DOHH2 (cell line): ENCODE measurements at regions not wholly inside any gene's neighbourhood (a gene's known extent, or its start where the extent isn't known, plus 50 kb on each side); places are given as distances from the start of the nearest gene placed in this dataset.

ENCODE experiments used
- H3F3A ChIP-seq: fragments of 200-600 bp; sonication (generic), shearing (Covaris generic); 2 replicates; pipeline ENCODE4 v1.6.0; 2016; ENCODE audit warnings: antibody characterized with exemption, mild to moderate bottlenecking; ENCODE audit not compliant: control insufficient read depth, insufficient read depth
- H3K27ac ChIP-seq: fragments of 200-600 bp; sonication (generic); 2 replicates; pipeline ENCODE4 v1.5.1; 2014; ENCODE audit warnings: low read depth, mild to moderate bottlenecking, low read length, moderate library complexity
- H3K27me3 ChIP-seq: fragments of 200-600 bp; sonication (generic); 2 replicates; pipeline ENCODE4 v1.6.1; 2014; ENCODE audit warnings: mild to moderate bottlenecking, low read length, mixed read lengths; ENCODE audit not compliant: control insufficient read depth
- H3K36me3 ChIP-seq: fragments of 200-600 bp; sonication (generic); 2 replicates; pipeline ENCODE4 v1.6.1; 2014; ENCODE audit warnings: mild to moderate bottlenecking, low read length, moderate library complexity, mixed read lengths; ENCODE audit not compliant: control insufficient read depth
- H3K4me1 ChIP-seq: fragments of 200-600 bp; sonication (generic); 2 replicates; pipeline ENCODE4 v1.6.1; 2014; ENCODE audit warnings: mild to moderate bottlenecking, low read length, mixed read lengths; ENCODE audit not compliant: control insufficient read depth
- H3K4me2 ChIP-seq: fragments of 200-600 bp; sonication (generic); 2 replicates; pipeline ENCODE4 v1.6.0; 2014; ENCODE audit warnings: mild to moderate bottlenecking, low read length, moderate library complexity
- H3K4me3 ChIP-seq: fragments of 200-600 bp; sonication (generic); 2 replicates; pipeline ENCODE4 v1.5.1; 2014; ENCODE audit warnings: mild to moderate bottlenecking, low read length, mixed read lengths
- H3K79me2 ChIP-seq: fragments of 200-600 bp; sonication (generic); 2 replicates; pipeline ENCODE4 v1.6.1; 2014; ENCODE audit warnings: mild to moderate bottlenecking, low read length, mixed read lengths; ENCODE audit not compliant: control insufficient read depth
- H3K9me2 ChIP-seq: fragments of 200-600 bp; sonication (generic); replicated peaks from 2 replicates; pipeline ENCODE4 v1.6.1; 2014; ENCODE audit warnings: mild to moderate bottlenecking, low read length, mixed read lengths; ENCODE audit not compliant: control insufficient read depth
- H3K9me3 ChIP-seq: fragments of 200-600 bp; sonication (generic); 2 replicates; pipeline ENCODE4 v1.6.1; 2014; ENCODE audit warnings: antibody characterized with exemption, low read length, mixed read lengths; ENCODE audit not compliant: control insufficient read depth, insufficient read depth
- H4K20me1 ChIP-seq: fragments of 200-600 bp; sonication (generic); 2 replicates; pipeline ENCODE4 v1.6.0; 2014; ENCODE audit warnings: low read depth, mild to moderate bottlenecking, antibody characterized with exemption, low read length, moderate library complexity; ENCODE audit not compliant: control insufficient read depth, insufficient read depth
- EZH2phosphoT487 ChIP-seq: fragments of 200-600 bp; sonication (generic); IDR thresholded peaks from 2 replicates; pipeline ENCODE4 v1.6.1; 2017; ENCODE audit warnings: borderline replicate concordance, mild to moderate bottlenecking, antibody characterized with exemption, low read length, moderate library complexity, mixed read lengths
- TF ChIP-seq, protein P1 (sequence below): fragments of 200-600 bp; sonication (generic); IDR thresholded peaks from one replicate; pipeline ENCODE4 v1.5.1; 2014; ENCODE audit warnings: antibody characterized with exemption, mild to moderate bottlenecking, low read depth, low read length; ENCODE audit not compliant: poor library complexity, severe bottlenecking

- Histone ChIP-seq H3K36me3 (no peaks in the 10 kb centered on the region), H3K9me2 (no peaks in the 10 kb centered on the region), H3K4me3 (no peak overlapping the region), H3K27ac (no peak overlapping the region), H3K4me2 (no peak overlapping the region), H3K27me3 (no peaks in the 10 kb centered on the region), H3F3A (no peaks in the 10 kb centered on the region), H3K79me2 (no peaks in the 10 kb centered on the region), H3K4me1 (no peaks in the 10 kb centered on the region), H3K9me3 (no peaks in the 10 kb centered on the region), H4K20me1 (no peaks in the 10 kb centered on the region)
- no peak for TF ChIP-seq EZH2phosphoT487
- TF ChIP-seq, protein P1, sequence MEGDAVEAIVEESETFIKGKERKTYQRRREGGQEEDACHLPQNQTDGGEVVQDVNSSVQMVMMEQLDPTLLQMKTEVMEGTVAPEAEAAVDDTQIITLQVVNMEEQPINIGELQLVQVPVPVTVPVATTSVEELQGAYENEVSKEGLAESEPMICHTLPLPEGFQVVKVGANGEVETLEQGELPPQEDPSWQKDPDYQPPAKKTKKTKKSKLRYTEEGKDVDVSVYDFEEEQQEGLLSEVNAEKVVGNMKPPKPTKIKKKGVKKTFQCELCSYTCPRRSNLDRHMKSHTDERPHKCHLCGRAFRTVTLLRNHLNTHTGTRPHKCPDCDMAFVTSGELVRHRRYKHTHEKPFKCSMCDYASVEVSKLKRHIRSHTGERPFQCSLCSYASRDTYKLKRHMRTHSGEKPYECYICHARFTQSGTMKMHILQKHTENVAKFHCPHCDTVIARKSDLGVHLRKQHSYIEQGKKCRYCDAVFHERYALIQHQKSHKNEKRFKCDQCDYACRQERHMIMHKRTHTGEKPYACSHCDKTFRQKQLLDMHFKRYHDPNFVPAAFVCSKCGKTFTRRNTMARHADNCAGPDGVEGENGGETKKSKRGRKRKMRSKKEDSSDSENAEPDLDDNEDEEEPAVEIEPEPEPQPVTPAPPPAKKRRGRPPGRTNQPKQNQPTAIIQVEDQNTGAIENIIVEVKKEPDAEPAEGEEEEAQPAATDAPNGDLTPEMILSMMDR: no peak
Observed at GRCh38 chr2:108148555-108148954, 91.2 kb upstream of the SULT1C3 start.

- no peak for TF ChIP-seq EZH2phosphoT487
- TF ChIP-seq, protein P1: no peak
- H3K36me3 ChIP-seq: no peaks in the 10 kb centered on the region
- H3K4me2 ChIP-seq: no peak overlapping the region
- no peaks in the 10 kb centered on the region for H3K9me3 ChIP-seq
- H4K20me1 ChIP-seq: no peaks in the 10 kb centered on the region
- H3F3A ChIP-seq: no peaks in the 10 kb centered on the region
- no peaks in the 10 kb centered on the region for H3K79me2 ChIP-seq
- no peaks in the 10 kb centered on the region; the same call in 1 of the 2 replicates for H3K27me3 ChIP-seq
- H3K27ac ChIP-seq: no peak overlapping the region
- H3K4me3 ChIP-seq: no peak overlapping the region
- no peaks in the 10 kb centered on the region for H3K4me1 ChIP-seq
- H3K9me2 ChIP-seq: no peaks in the 10 kb centered on the region
Observed at GRCh38 chr2:108154366-108155061, 85.3 kb upstream of the SULT1C3 start.

- no peak overlapping the region for H3K4me3 ChIP-seq
- no peaks in the 10 kb centered on the region for H3K4me1 ChIP-seq
- no peaks in the 10 kb centered on the region for H3F3A ChIP-seq
- no peaks in the 10 kb centered on the region; the same call in 1 of the 2 replicates for H3K27me3 ChIP-seq
- TF ChIP-seq EZH2phosphoT487: no peak
- TF ChIP-seq, protein P1: no peak
- no peaks in the 10 kb centered on the region for H3K79me2 ChIP-seq
- no peak overlapping the region for H3K4me2 ChIP-seq
- no peaks in the 10 kb centered on the region for H3K36me3 ChIP-seq
- H3K27ac ChIP-seq: no peak overlapping the region
- no peaks in the 10 kb centered on the region for H3K9me2 ChIP-seq
- H3K9me3 ChIP-seq: no peaks in the 10 kb centered on the region
- no peaks in the 10 kb centered on the region for H4K20me1 ChIP-seq
Observed at GRCh38 chr2:108161298-108161697, 78.5 kb upstream of the SULT1C3 start.
